GM23338 (cell line): ENCODE measurements at regions not wholly inside any gene's neighbourhood (a gene's known extent, or its start where the extent isn't known, plus 50 kb on each side); places are given as distances from the start of the nearest gene placed in this dataset.
"Not testable (repeated sequence)": the region's sequence is repeated elsewhere in the genome, so short reads cannot be mapped to it uniquely, and the experiment has no call there.

ENCODE experiments used
- ATAC-seq: fragments of 200-7000 bp; cut with Tn5 transposase; 3 replicates; pipeline ENCODE4 v1.9.1; 2020
- DNase-seq: peaks from one replicate; pipeline ENCODE4 v3.0.0-alpha.2; 2015; ENCODE audit warnings: low spot score
- H2AFZ ChIP-seq: fragments of 200-600 bp; sonication (generic); 2 replicates; pipeline ENCODE4 v1.8.0; 2016; ENCODE audit warnings: antibody characterized with exemption, mild to moderate bottlenecking, moderate library complexity
- H3F3A ChIP-seq: fragments of 200-600 bp; sonication (generic); replicated peaks from 2 replicates; pipeline ENCODE4 v1.8.0; 2017; ENCODE audit warnings: antibody characterized with exemption, mixed run types, low read depth
- H3K27ac ChIP-seq: fragments of 200-600 bp; sonication (generic); 2 replicates; pipeline ENCODE4 v1.6.1; 2016; ENCODE audit warnings: low read depth
- H3K27me3 ChIP-seq: fragments of 200-600 bp; sonication (generic); 2 replicates; pipeline ENCODE4 v1.8.0; 2016; ENCODE audit warnings: mild to moderate bottlenecking, mixed run types, moderate library complexity; ENCODE audit not compliant: insufficient read depth
- H3K36me3 ChIP-seq: fragments of 200-600 bp; sonication (generic); 2 replicates; pipeline ENCODE4 v1.8.0; 2016; ENCODE audit warnings: mild to moderate bottlenecking; ENCODE audit not compliant: insufficient read depth
- H3K4me1 ChIP-seq: fragments of 200-600 bp; sonication (generic); 2 replicates; pipeline ENCODE4 v1.8.0; 2016; ENCODE audit warnings: mild to moderate bottlenecking, moderate library complexity; ENCODE audit not compliant: insufficient read depth
- H3K4me2 ChIP-seq: fragments of 200-600 bp; sonication (generic); 2 replicates; pipeline ENCODE4 v1.7.1; 2017; ENCODE audit warnings: mixed run types
- H3K4me3 ChIP-seq: fragments of 200-600 bp; sonication (generic); 2 replicates; pipeline ENCODE4 v1.6.1; 2016; ENCODE audit warnings: mixed run types
- H3K79me2 ChIP-seq: fragments of 200-600 bp; sonication (generic); replicated peaks from 2 replicates; pipeline ENCODE4 v1.8.0; 2017; ENCODE audit warnings: mild to moderate bottlenecking; ENCODE audit not compliant: insufficient read depth
- H3K9me2 ChIP-seq: fragments of 200-600 bp; sonication (generic); 2 replicates; pipeline ENCODE4 v1.8.0; 2017; ENCODE audit not compliant: insufficient read depth
- H4K20me1 ChIP-seq: fragments of 200-600 bp; sonication (generic); replicated peaks from 2 replicates; pipeline ENCODE4 v1.8.0; 2017; ENCODE audit warnings: mild to moderate bottlenecking; ENCODE audit not compliant: insufficient read depth
- H3K27ac Mint-ChIP-seq: 2 replicates; pipeline ENCODE4 v1.8.0; 2020; ENCODE audit warnings: inconsistent platforms, mild to moderate bottlenecking, moderate library complexity, mixed read lengths
- H3K27me3 Mint-ChIP-seq: 3 replicates; pipeline ENCODE4 v1.8.0; 2022; ENCODE audit warnings: low read depth, mild to moderate bottlenecking, moderate library complexity, mixed read lengths, inconsistent platforms; ENCODE audit not compliant: insufficient read depth, poor library complexity
- H3K36me3 Mint-ChIP-seq: 3 replicates; pipeline ENCODE4 v1.8.0; 2021; ENCODE audit warnings: low read depth, mild to moderate bottlenecking, inconsistent platforms, moderate library complexity, mixed read lengths
- H3K4me1 Mint-ChIP-seq: 3 replicates; pipeline ENCODE4 v1.8.0; 2020; ENCODE audit warnings: mild to moderate bottlenecking, inconsistent platforms, mixed read lengths
- H3K4me3 Mint-ChIP-seq: 3 replicates; pipeline ENCODE4 v1.8.0; 2021; ENCODE audit warnings: moderate library complexity, mild to moderate bottlenecking, inconsistent platforms, mixed read lengths
- H3K9me3 Mint-ChIP-seq: 3 replicates; pipeline ENCODE4 v1.8.0; 2020; ENCODE audit warnings: moderate library complexity, mild to moderate bottlenecking, inconsistent platforms, mixed read lengths
- CREB1 ChIP-seq: fragments of 250-450 bp; sonication (Bioruptor Pico); IDR thresholded peaks from 2 replicates; pipeline ENCODE4 v1.5.0; 2020; ENCODE audit warnings: low read depth, mild to moderate bottlenecking, moderate library complexity
- ETS1 ChIP-seq: IDR thresholded peaks from 2 replicates; pipeline ENCODE4 v1.6.1; 2016; ENCODE audit warnings: antibody characterized with exemption
- EZH2phosphoT487 ChIP-seq: fragments of 200-600 bp; sonication (generic); IDR thresholded peaks from one replicate; pipeline ENCODE4 v1.8.1; 2018; ENCODE audit warnings: antibody characterized with exemption; ENCODE audit not compliant: unreplicated experiment
- JUNB ChIP-seq: IDR thresholded peaks from one replicate; pipeline ENCODE4 v1.6.1; 2016; ENCODE audit warnings: antibody characterized with exemption; ENCODE audit not compliant: unreplicated experiment
- POLR2AphosphoS5 ChIP-seq: IDR thresholded peaks from 2 replicates; pipeline ENCODE4 v1.6.1; 2016; ENCODE audit warnings: antibody characterized with exemption, low read depth

DNA sequence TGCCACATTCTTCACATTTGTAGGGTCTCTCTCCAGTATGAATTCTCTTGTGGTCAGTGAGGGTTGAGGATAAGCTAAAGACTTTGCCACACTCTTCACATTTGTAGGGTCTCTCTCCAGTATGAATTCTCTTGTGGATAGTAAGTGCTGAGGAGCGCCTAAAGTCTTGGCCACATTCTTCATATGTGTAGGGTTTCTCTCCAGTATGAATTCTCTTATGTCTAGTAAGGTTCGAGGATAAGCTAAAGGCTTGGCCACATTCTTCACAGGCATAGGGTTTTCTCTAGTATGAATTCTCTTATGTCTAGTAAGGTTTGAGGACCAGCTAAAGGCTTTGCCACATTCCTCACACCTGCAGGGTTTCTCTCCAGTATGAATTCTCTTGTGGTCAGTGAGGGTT, 706.9 kb upstream of the ZNF722 start:
- not testable (repeated sequence) for ATAC-seq, H3K4me3 ChIP-seq, H3K36me3 ChIP-seq, H3K27me3 Mint-ChIP-seq, H2AFZ ChIP-seq, H3K4me1 ChIP-seq, H3K9me2 ChIP-seq, H3F3A ChIP-seq, H3K4me3 Mint-ChIP-seq, H3K27ac Mint-ChIP-seq, H3K27ac ChIP-seq, H3K4me1 Mint-ChIP-seq, H3K27me3 ChIP-seq, H4K20me1 ChIP-seq, H3K36me3 Mint-ChIP-seq, H3K79me2 ChIP-seq, H3K4me2 ChIP-seq, DNase-seq
- H3K9me3 Mint-ChIP-seq: peaks cover 29% of the 10 kb centered on the region

GRCh38 chr7:63317595-63317994, 681.1 kb upstream of the ZNF722 start:
- not testable (repeated sequence) for H3K36me3 ChIP-seq, H3K4me3 ChIP-seq, H3K9me3 Mint-ChIP-seq, H3K79me2 ChIP-seq, H3K4me2 ChIP-seq, H3K36me3 Mint-ChIP-seq, H4K20me1 ChIP-seq, H3K9me2 ChIP-seq, H3K27ac ChIP-seq, H3K27me3 ChIP-seq, H3K4me1 Mint-ChIP-seq, DNase-seq, H3K27me3 Mint-ChIP-seq, H3F3A ChIP-seq, H2AFZ ChIP-seq, H3K4me1 ChIP-seq, H3K4me3 Mint-ChIP-seq, H3K27ac Mint-ChIP-seq, ATAC-seq

- not testable (repeated sequence) for ATAC-seq, H3F3A ChIP-seq, H3K36me3 Mint-ChIP-seq, H3K9me2 ChIP-seq, H3K4me1 Mint-ChIP-seq, H3K27ac Mint-ChIP-seq, H3K4me2 ChIP-seq, H3K36me3 ChIP-seq, H3K27me3 ChIP-seq, H3K4me3 ChIP-seq, H3K4me1 ChIP-seq, H3K27me3 Mint-ChIP-seq, DNase-seq, H2AFZ ChIP-seq, H3K27ac ChIP-seq, H3K4me3 Mint-ChIP-seq, H3K9me3 Mint-ChIP-seq, H4K20me1 ChIP-seq, H3K79me2 ChIP-seq
Measured at GRCh38 chr7:63348755-63349408, 649.8 kb upstream of the ZNF722 start.

DNA sequence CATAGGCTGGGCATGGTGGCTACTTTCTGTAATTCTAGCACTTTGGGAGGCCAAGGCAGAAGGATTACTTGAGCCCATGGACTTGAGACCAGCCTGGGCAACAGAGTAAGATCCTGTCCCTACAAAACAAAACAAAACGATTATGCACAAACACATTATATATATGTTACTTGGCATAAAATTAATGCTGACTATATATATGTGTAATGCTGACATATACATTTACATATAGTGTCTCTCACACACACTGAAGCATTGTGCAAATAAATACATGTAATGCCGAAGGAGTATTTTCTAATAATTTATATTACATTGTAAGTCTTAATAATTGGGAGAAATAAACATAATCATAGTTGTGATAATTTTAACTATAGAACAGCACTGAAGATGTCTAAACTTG, 621.8 kb upstream of the ZNF722 start:
- Histone ChIP-seq H3K79me2 (no peaks in the 10 kb centered on the region), H3K9me2 (no peaks in the 10 kb centered on the region), H3K4me1 (no peaks in the 10 kb centered on the region), H3K4me2 (no peak overlapping the region), H3K27ac (no peak overlapping the region), H3K36me3 (peaks cover 11% of the 10 kb centered on the region; the same call in 1 of the 2 replicates), H3F3A (no peaks in the 10 kb centered on the region), H2AFZ (no peak overlapping the region), H4K20me1 (no peaks in the 10 kb centered on the region), H3K4me3 (no peak overlapping the region), H3K27me3 (no peaks in the 10 kb centered on the region)
- Mint-ChIP-seq H3K27me3 (peaks cover 1% of the 10 kb centered on the region), H3K4me1 (no peaks in the 10 kb centered on the region), H3K27ac (no peak overlapping the region), H3K36me3 (peaks cover 15% of the 10 kb centered on the region; the same call in 1 of the 3 replicates), H3K9me3 (peaks cover 72% of the 10 kb centered on the region), H3K4me3 (no peak overlapping the region)
- DNase-seq (no peak), ATAC-seq (no peak)
- no peak for TF ChIP-seq EZH2phosphoT487
- no peak for TF ChIP-seq JUNB
- TF ChIP-seq POLR2AphosphoS5: no peak
- no peak for TF ChIP-seq ETS1
- TF ChIP-seq CREB1 (CRISPR knock-in tag): no peak
